Uterus (tissue), 3 donors: ENCODE measurements at regions not wholly inside any gene's neighbourhood (a gene's known extent, or its start where the extent isn't known, plus 50 kb on each side); places are given as distances from the start of the nearest gene placed in this dataset.

Experiments
- DNase-seq, 2 donors: peaks; one replicate each; pipeline ENCODE4 v3.0.0-alpha.2; 2019 to 2020
- H3K27ac ChIP-seq, 2 donors: fragments of 200-600 bp; sonication (generic); 1 replicate in 1 of 2; 2 replicates in 1 of 2; pipeline ENCODE4 v1.5.1; 2016 to 2018
- H3K27me3 ChIP-seq, 2 donors: fragments of 200-600 bp; sonication (generic); one replicate each; pipeline ENCODE4 v1.5.1; 2018 to 2019; ENCODE audit warnings: control low read depth in 1 of 2
- H3K36me3 ChIP-seq, 2 donors: fragments of 200-600 bp; sonication (generic); one replicate each; pipeline ENCODE4 v1.5.1; 2019; ENCODE audit warnings: control low read depth in 1 of 2
- H3K4me1 ChIP-seq, 2 donors: fragments of 200-600 bp; sonication (generic); one replicate each; pipeline ENCODE4 v1.5.1; 2018 to 2019; ENCODE audit warnings: control low read depth in 1 of 2
- H3K4me3 ChIP-seq, 2 donors: fragments of 200-600 bp; sonication (generic); 1 replicate in 1 of 2; 2 replicates in 1 of 2; pipeline ENCODE4 v1.5.1; 2018 to 2019; ENCODE audit warnings: mild to moderate bottlenecking in 1 of 2
- H3K9me3 ChIP-seq, 2 donors: fragments of 200-600 bp; sonication (generic); one replicate each; pipeline ENCODE4 v1.5.1; 2019; ENCODE audit warnings: control low read depth in 1 of 2
- CTCF ChIP-seq, 4 experiments: fragments of 200-600 bp in 2 of 4; fragments of 450-650 bp in 2 of 4; sonication (generic) in 2 of 4; IDR thresholded peaks; one replicate each; pipeline ENCODE4 v1.5.1; 2016 to 2019; ENCODE audit warnings: antibody characterized with exemption in 4 of 4, mild to moderate bottlenecking in 2 of 4, moderate library complexity in 1 of 4
- POLR2A ChIP-seq, 2 donors: fragments of 450-650 bp; IDR thresholded peaks; one replicate each; pipeline ENCODE4 v1.6.1; 2016; ENCODE audit warnings: antibody characterized with exemption in 2 of 2, mild to moderate bottlenecking in 1 of 2, moderate library complexity in 1 of 2
- intact Hi-C: fragments of 100-400 bp; cut with DNase I; formaldehyde crosslinking; loops from one replicate; pipeline ENCODE4 v1.15.1; 2023; ENCODE audit warnings: low total_unique reads
- donor health status: DM: yes; HTN: yes; CAD: no.

GRCh38 chr4:42262701-42263490, 110.4 kb upstream of the BEND4 start:
- H3K27me3 ChIP-seq: no peaks in the 10 kb centered on the region
- no peak overlapping the region for H3K27ac ChIP-seq
- no peaks in the 10 kb centered on the region for H3K4me1 ChIP-seq
- H3K4me3 ChIP-seq: no peak overlapping the region
- intact Hi-C loops: no loop called here
- DNase-seq: no peak
- no peaks in the 10 kb centered on the region for H3K9me3 ChIP-seq
- no peak for TF ChIP-seq POLR2A (IDR thresholded peaks at IDR 0.05)
- TF ChIP-seq CTCF (IDR thresholded peaks at IDR 0.05): no peak
- no peaks in the 10 kb centered on the region for H3K36me3 ChIP-seq

GRCh38 chr4:42265782-42266602, 113.5 kb upstream of the BEND4 start:
- no peaks in the 10 kb centered on the region for H3K36me3 ChIP-seq
- H3K27me3 ChIP-seq: no peaks in the 10 kb centered on the region
- no peaks in the 10 kb centered on the region for H3K9me3 ChIP-seq
- no peak overlapping the region for H3K27ac ChIP-seq
- DNase-seq: no peak
- intact Hi-C loops: no loop called here
- no peaks in the 10 kb centered on the region for H3K4me1 ChIP-seq
- no peak overlapping the region for H3K4me3 ChIP-seq
- no peak for TF ChIP-seq CTCF (IDR thresholded peaks at IDR 0.05)
- TF ChIP-seq POLR2A (IDR thresholded peaks at IDR 0.05): no peak

GRCh38 chr4:42267724-42268123, 115.3 kb upstream of the BEND4 start:
- DNase-seq: no peak
- no peak overlapping the region for H3K27ac ChIP-seq
- intact Hi-C loops: no loop called here
- TF ChIP-seq CTCF (IDR thresholded peaks at IDR 0.05): no peak
- no peak for TF ChIP-seq POLR2A (IDR thresholded peaks at IDR 0.05)
- H3K36me3 ChIP-seq: no peaks in the 10 kb centered on the region
- H3K9me3 ChIP-seq: no peaks in the 10 kb centered on the region
- no peaks in the 10 kb centered on the region for H3K27me3 ChIP-seq
- H3K4me3 ChIP-seq: no peak overlapping the region
- H3K4me1 ChIP-seq: no peaks in the 10 kb centered on the region

- Histone ChIP-seq H3K4me3 (no peak overlapping the region), H3K27ac (no peak overlapping the region), H3K36me3 (no peaks in the 10 kb centered on the region), H3K4me1 (no peaks in the 10 kb centered on the region), H3K27me3 (no peaks in the 10 kb centered on the region), H3K9me3 (no peaks in the 10 kb centered on the region)
- intact Hi-C loops: no loop called here
- TF ChIP-seq POLR2A (IDR thresholded peaks at IDR 0.05) (no peak), CTCF (IDR thresholded peaks at IDR 0.05) (no peak)
- no peak for DNase-seq
Observed at GRCh38 chr4:42268824-42269223, 116.4 kb upstream of the BEND4 start.

GRCh38 chr4:42271096-42271495, 118.6 kb upstream of the BEND4 start:
- H3K36me3 ChIP-seq: no peaks in the 10 kb centered on the region
- H3K27me3 ChIP-seq: no peaks in the 10 kb centered on the region
- no peak overlapping the region for H3K27ac ChIP-seq
- intact Hi-C loops: no loop called here
- no peak for TF ChIP-seq POLR2A (IDR thresholded peaks at IDR 0.05)
- TF ChIP-seq CTCF (IDR thresholded peaks at IDR 0.05): no peak
- H3K4me1 ChIP-seq: no peaks in the 10 kb centered on the region
- no peaks in the 10 kb centered on the region for H3K9me3 ChIP-seq
- DNase-seq: no peak
- H3K4me3 ChIP-seq: no peak overlapping the region
